ENCODE measurements at regions not wholly inside any gene's neighbourhood (a gene's known extent, or its start where the extent isn't known, plus 50 kb on each side); places are given as distances from the start of the nearest gene placed in this dataset.

GRCh38 chr4:59700651-59701050 lies 1499.5 kb upstream of the ADGRL3 start:
- TF ChIP-seq CTCF (conservative IDR thresholded peaks at IDR 0.05; ENCODE audit: low read length), result no peak
- TF ChIP-seq EZH2phosphoT487 (IDR thresholded peaks at IDR 0.05; ENCODE audit: borderline replicate concordance), result no peak
